Mucosa of descending colon (tissue), 3 donors: ENCODE measurements at regions not wholly inside any gene's neighbourhood (a gene's known extent, or its start where the extent isn't known, plus 50 kb on each side); places are given as distances from the start of the nearest gene placed in this dataset.

Experiments used
- ATAC-seq: fragments of 200-7000 bp; cut with Tn5 transposase; one replicate; pipeline ENCODE4 v1.9.1; 2020; ENCODE audit warnings: mild to moderate bottlenecking, moderate library complexity
- DNase-seq, 3 donors: peaks; one replicate each; pipeline ENCODE4 v3.0.0-alpha.2; 2020
- H3K36me3 ChIP-seq: fragments of 200-600 bp; one replicate; pipeline ENCODE4 v1.8.0; 2021; ENCODE audit warnings: low read depth, mild to moderate bottlenecking
- H3K4me1 ChIP-seq: fragments of 200-600 bp; one replicate; pipeline ENCODE4 v1.8.0; 2021; ENCODE audit warnings: low read depth, mild to moderate bottlenecking
- H3K4me3 ChIP-seq: fragments of 200-600 bp; one replicate; pipeline ENCODE4 v1.8.0; 2021; ENCODE audit warnings: mild to moderate bottlenecking
- H3K9me3 ChIP-seq: fragments of 200-600 bp; one replicate; pipeline ENCODE4 v1.8.0; 2021; ENCODE audit warnings: mild to moderate bottlenecking
- CTCF ChIP-seq: fragments of 200-600 bp; IDR thresholded peaks from one replicate; pipeline ENCODE4 v1.8.0; 2022; ENCODE audit warnings: antibody characterized with exemption, mild to moderate bottlenecking
- intact Hi-C, 2 donors: fragments of 100-400 bp; cut with DNase I in 1 of 2; cut with micrococcal nuclease in 1 of 2; formaldehyde crosslinking; loops; one replicate each; pipeline versions ENCODE4 v1.11.0 to v1.11.1; 2022; cut with DNase I, micrococcal nuclease
- donor health status: DM: no; HTN: no; CAD: no; lungs with moderate emphysema.
- donor health status: DM: no; HTN: no; CAD: no.
- donor health status: DM: no; HTN: yes; CAD: no.

- Histone ChIP-seq H3K9me3 (no peaks in the 10 kb centered on the region), H3K4me1 (peaks cover 9% of the 10 kb centered on the region), H3K4me3 (no peak overlapping the region), H3K36me3 (no peaks in the 10 kb centered on the region)
- DNase-seq = no peak
- peak; percentile 58 for ATAC-seq
- no peak for TF ChIP-seq CTCF
- intact Hi-C loops = no loop called here
Measured at GRCh38 chr1:30809514-30810263, 52.1 kb upstream of the LAPTM5 start.

DNA sequence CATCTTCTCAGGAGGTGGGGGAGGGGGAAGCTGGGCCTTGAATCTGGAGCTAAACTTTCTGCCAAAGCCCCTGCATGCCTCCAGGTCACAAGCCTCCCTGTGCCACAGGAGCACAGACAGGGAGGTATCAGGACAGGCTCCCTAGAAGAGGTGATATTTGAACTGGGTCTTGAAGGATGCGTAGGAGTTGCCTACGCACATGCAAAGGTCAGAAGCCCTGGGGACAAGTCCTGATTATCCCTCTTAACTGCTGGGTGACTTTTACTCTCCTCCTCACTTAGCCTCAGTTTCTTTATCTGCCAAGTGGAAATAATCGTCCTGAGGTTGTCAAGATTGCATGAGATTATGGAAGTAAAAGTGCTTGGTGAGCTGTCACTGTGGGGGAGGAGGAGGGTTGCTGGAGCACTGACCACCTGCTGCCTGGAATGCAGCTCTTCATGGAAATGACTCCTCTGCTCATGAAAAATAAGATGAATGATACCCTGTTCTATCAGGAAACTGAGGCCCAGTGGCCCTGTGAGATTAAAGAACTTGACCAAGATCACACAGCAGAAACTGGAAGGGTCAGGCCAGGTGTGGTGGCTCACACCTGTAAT is 50.6 kb upstream of the LAPTM5 start:
- intact Hi-C loops = no loop called here
- TF ChIP-seq CTCF = no peak
- Histone ChIP-seq H3K4me3 (no peak overlapping the region), H3K36me3 (no peaks in the 10 kb centered on the region), H3K4me1 (peaks cover 9% of the 10 kb centered on the region), H3K9me3 (no peaks in the 10 kb centered on the region)
- ATAC-seq = no peak
- no peak for DNase-seq

DNA sequence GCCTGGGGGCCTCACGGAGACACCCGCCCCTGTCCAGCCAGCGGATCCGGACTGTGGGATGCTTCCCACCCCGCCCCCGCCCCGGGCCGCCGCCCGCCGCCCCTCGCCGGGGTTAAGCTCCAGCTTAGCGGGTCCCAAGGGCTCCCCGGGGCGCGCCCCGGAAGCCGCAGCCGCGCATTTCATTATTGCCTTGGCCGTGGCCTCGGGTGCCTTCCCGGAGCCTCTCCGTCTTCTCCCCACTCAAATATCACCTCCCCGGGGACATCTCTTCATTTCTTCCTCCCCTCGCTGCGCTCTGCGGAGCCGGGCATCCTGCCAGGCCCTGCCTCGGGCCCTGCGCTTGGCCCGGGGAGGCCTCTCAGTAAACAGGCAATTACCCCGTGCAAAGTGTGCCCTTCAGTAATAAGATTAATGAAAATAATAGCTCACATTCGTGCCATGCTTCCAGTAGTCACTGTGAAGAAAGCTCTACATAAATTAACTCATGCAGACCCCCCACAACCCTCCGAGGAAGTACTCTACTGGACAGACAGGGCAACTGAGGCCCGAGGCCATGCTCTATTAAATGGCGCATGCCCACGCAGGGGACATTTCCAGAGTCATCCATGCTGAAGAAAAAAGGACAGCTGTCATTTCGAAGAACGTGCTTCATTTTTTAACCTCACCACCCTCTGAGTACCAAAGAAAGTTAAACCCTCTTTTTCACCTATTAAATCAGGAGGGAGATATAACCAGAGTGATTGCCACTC is 49.9 kb upstream of the LAPTM5 start:
- Histone ChIP-seq H3K4me1 (peaks cover 9% of the 10 kb centered on the region), H3K36me3 (no peaks in the 10 kb centered on the region), H3K9me3 (no peaks in the 10 kb centered on the region), H3K4me3 (no peak overlapping the region)
- ATAC-seq (peak; percentile 35), DNase-seq (no peak)
- intact Hi-C loops = no loop called here
- TF ChIP-seq CTCF = no peak
